GM21528 (cell line): ENCODE measurements at regions not wholly inside any gene's neighbourhood (a gene's known extent, or its start where the extent isn't known, plus 50 kb on each side); places are given as distances from the start of the nearest gene placed in this dataset.

Source experiments
- ATAC-seq: cut with Tn5 transposase; IDR thresholded peaks from one replicate; pipeline ENCODE4 v1.9.1; 2021; ENCODE audit warnings: mild to moderate bottlenecking, moderate library complexity; ENCODE audit not compliant: unreplicated experiment, low FRiP score

GRCh38 chr5:158644301-158644700 lies 455.4 kb downstream of the EBF1 start:
- no peak for ATAC-seq

GRCh38 chr5:158643840-158644239 lies 455.9 kb downstream of the EBF1 start:
- ATAC-seq, result no peak

GRCh38 chr5:158642879-158643278 lies 456.8 kb downstream of the EBF1 start:
- ATAC-seq, result no peak

- no peak for ATAC-seq
Observed at GRCh38 chr5:158641016-158641415, 458.7 kb downstream of the EBF1 start.

GRCh38 chr5:158640593-158640980 lies 459.1 kb downstream of the EBF1 start:
- no peak for ATAC-seq

DNA sequence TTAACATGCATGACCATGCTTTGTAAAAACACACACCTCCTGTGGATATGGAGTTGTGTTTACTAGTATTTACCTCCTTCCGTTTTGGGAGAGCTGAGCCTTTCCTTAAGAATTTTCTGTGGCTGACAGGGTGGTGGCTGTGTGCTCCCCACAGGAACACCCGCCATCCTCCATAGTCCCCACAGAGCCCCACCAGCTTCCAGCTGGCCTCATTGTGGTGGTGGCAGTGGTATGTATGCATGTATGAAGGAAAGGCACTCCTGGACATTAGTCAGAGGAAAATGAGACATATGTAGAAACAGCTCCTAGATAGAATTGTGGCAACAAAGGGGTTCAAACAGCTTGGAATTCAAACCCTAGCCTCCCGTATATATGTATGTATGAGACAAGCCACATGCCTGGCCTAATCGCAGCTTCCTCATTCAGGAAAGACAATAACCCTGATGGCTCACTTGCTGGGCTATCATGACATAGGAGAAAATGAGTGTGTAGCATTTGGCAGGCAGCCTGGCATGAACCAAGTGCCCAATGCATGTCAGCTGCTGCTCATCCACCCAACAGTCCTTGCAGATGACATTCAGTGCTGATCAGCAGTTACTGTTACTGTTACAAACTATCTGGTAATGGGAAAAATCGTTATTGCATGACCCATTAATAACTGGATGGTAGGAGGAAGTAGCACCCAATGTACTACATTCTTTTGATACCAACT lies 459.7 kb downstream of the EBF1 start:
- no peak for ATAC-seq

- ATAC-seq, result no peak
Observed at GRCh38 chr5:158638396-158638795, 461.3 kb downstream of the EBF1 start.

GRCh38 chr5:158637039-158637438 lies 462.7 kb downstream of the EBF1 start:
- no peak for ATAC-seq

DNA sequence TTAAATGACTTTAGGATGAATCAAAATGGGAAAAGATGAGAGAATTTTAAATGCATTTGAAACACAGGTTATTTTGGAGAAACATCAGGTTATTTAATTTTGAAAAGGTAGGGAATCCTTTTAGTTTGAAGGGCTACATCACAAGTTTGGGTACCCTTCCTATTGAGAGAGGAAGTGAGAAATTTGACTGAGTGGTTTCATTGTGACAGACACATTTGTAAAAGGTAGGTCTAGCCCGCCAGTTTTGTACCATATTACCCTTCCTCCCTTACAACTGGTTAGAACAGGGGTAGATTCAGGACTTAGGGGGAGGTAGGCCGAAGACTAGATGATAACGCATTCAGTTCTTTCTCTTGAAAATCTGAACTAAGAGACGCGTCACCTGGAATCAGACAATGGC lies 464.2 kb downstream of the EBF1 start:
- no peak for ATAC-seq

DNA sequence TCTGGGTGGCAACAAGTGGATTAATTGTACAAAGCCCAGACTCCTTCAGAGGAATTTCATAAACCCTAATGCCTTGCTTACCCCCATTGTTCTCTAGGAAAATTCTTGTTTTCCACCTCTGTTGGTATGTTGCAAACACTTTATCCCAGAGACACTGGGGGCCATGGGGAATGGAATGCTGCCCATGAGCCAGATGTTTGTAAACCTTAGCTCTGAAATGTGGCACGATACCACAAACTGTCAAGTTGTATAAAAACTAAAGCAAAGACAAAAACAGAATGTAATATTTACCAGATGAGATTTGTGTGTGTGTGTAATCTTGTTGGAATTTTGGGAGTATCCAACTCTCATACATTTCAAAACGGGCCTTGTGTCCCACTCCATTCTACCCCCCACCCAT lies 465.0 kb downstream of the EBF1 start:
- ATAC-seq, result no peak

DNA sequence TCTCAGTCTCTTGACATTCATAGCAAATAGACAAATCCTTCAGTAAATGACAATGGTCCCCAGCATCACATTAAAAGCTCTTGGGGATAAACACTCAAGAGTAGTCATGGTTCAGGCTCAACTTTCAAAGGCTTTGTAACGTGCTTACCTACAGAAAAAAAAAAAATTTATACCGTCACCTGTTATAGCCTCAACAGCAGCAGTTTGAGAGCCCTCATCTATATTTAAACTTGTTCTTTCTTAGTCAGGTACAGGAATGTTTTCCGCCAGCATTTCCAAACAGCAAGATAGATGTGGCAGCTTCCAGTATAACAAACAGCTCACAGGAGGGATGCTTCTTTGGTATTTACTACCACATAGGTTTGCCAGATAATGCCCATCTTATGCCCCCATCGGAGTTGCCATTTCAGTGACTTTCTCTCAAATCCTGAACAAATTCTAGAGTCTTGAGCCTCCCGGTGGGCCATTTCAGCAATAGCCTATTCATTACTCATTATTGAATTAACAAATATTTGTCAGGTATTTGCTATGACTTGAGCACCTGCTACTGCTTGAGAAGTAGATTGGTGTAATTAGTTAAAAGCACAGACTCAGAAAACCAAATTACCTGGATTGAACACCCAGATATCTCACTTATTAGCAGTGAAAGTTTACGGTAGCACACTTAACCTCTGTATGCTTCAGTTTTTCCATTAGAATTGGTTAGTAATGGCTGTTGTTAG lies 470.0 kb downstream of the EBF1 start:
- ATAC-seq, result no peak

GRCh38 chr5:158626718-158627117 lies 473.0 kb downstream of the EBF1 start:
- ATAC-seq, result no peak

DNA sequence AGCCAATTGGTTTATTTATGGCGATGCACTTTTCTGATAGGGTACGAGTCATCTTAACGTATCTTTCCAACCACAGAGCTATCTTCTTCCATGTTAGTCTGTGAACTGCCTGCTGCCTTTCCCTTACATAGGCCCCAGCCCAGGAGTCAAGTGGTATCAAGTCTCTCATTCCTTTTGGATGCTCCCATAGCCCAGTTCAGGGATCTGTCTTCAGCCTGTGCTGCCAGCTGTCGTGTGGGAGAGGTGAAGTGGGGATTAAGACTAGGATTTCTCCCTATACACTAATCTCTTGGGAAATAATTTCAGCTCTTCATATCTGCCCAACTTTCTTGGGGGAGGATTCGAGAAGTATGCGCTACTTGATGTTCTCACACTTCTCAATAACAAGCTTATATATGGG lies 475.7 kb downstream of the EBF1 start:
- ATAC-seq, result no peak

- no peak for ATAC-seq
Observed at GRCh38 chr5:158621391-158621790, 478.3 kb downstream of the EBF1 start.

DNA sequence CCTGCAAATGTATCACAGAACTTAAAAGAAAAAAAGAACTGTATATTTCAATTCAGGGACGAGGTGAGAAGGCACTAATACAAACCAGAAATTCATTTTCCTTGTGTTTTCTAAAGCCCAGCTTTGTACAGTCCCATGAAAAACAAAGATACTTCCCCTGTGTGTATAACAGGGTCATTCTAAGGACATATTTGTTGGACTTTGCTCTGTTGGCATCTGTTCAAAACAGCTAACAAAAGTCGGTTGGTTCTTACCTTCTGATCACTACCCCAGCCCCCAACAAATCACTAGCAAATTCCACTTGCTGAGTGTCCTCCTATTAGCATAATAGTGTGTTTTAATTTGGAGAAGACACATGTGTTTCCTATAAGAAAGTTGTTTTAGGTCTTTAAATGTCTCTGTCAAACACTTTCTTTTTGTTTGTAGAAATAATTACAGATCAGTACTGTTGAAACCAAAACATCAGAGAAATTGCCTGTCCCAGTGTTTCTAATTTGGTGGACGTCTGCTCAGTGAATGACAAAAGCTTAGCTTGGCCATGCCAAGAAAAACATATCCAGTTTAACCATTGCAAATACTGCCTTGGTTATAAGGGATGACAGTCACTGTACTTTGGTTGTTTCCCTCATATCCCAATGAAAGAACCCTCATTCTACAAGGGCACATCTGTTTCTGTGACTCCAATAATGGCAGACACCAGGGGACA lies 480.5 kb downstream of the EBF1 start:
- no peak for ATAC-seq

GRCh38 chr5:158618256-158618655 lies 481.5 kb downstream of the EBF1 start:
- no peak for ATAC-seq

- ATAC-seq, result no peak
Observed at GRCh38 chr5:158616707-158617106, 483.0 kb downstream of the EBF1 start.

DNA sequence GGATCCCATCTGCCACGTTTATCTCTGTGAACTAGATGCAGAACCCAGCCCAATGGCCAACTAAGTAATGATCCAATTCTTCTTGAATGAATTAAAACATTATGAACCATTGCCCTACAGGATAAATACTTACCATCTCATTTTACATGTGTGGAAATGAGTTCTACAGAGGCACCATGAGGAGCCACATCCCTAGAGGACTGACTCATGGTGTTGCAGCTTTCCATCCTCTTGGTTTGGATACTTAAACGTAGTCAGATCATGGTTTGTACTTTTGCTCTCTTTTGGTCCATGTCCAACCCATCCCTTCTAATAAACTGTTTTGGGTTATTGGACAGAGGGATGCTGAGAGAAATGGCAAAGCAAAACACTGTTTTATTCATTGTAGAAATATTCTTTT lies 484.8 kb downstream of the EBF1 start:
- no peak for ATAC-seq

GRCh38 chr5:158611581-158611980 lies 488.1 kb downstream of the EBF1 start:
- no peak for ATAC-seq

DNA sequence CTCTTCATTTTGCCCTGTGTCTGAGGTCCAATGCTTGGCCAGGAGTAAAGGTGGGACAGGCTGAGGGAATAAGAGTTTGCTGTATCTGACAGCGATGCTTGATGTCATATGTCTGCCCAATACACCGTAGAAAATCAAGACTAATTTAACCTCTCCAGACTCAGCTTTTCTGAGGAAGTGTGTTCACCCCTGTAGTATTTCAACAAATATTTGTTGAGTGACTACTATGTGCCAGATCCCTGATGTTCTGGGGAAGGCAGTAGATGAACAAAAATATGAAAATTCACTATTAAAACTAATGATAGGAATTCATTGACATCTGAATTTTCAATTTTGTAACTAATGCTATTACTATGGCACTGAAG lies 489.7 kb downstream of the EBF1 start:
- ATAC-seq, result no peak

GRCh38 chr5:158609333-158610050 lies 490.2 kb downstream of the EBF1 start:
- ATAC-seq, result no peak
